Type B pancreatic cell (in vitro differentiated cells): ENCODE measurements at regions not wholly inside any gene's neighbourhood (a gene's known extent, or its start where the extent isn't known, plus 50 kb on each side); places are given as distances from the start of the nearest gene placed in this dataset.

ENCODE experiments used
- DNase-seq: peaks from one replicate; pipeline ENCODE4 v3.0.0; 2021; ENCODE audit warnings: mixed read lengths; ENCODE audit not compliant: unreplicated experiment; ENCODE audit errors: extremely low spot score
- H3K27ac Mint-ChIP-seq: 2 replicates; pipeline ENCODE4 v1.8.0; 2021; ENCODE audit warnings: mild to moderate bottlenecking, mixed read lengths
- H3K27me3 Mint-ChIP-seq: 2 replicates; pipeline ENCODE4 v1.8.0; 2021; ENCODE audit warnings: mixed read lengths
- H3K36me3 Mint-ChIP-seq: 2 replicates; pipeline ENCODE4 v1.8.0; 2021; ENCODE audit warnings: mixed read lengths
- H3K4me1 Mint-ChIP-seq: one replicate; pipeline ENCODE4 v1.8.0; 2021; ENCODE audit warnings: mixed read lengths; ENCODE audit not compliant: unreplicated experiment
- H3K4me3 Mint-ChIP-seq: 2 replicates; pipeline ENCODE4 v1.8.0; 2021; ENCODE audit warnings: mild to moderate bottlenecking, mixed read lengths
- H3K9me3 Mint-ChIP-seq: 2 replicates; pipeline ENCODE4 v1.8.0; 2021; ENCODE audit warnings: mixed read lengths
- TF ChIP-seq, protein P1 (sequence below): fragments of 200-600 bp; sonication (generic); conservative IDR thresholded peaks from 2 replicates; pipeline ENCODE4 v1.5.0; 2021; ENCODE audit warnings: antibody characterized with exemption, mild to moderate bottlenecking

DNA sequence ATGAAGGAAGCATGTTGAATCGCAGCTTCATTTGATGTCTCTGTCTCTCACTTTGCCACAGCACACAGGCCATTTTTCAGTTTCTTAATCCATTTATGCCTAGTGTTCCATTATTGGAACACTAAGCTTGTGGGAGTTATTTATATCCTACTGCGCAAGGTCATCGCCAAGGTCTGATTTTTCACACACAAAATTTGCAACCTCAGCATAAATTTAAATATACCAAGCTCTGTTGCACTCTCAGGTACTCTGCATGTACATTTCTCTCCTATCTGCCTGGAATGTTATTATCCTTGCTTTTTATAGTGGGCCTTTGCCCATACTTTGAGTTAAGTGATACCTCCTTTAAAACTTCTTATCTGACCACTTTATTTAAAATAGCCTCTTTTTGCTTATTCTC is 519.2 kb upstream of the TOM1L1 start:
- Mint-ChIP-seq H3K4me3 (no peak overlapping the region), H3K36me3 (no peaks in the 10 kb centered on the region), H3K27me3 (peaks cover 4% of the 10 kb centered on the region), H3K4me1 (no peaks in the 10 kb centered on the region), H3K9me3 (no peaks in the 10 kb centered on the region), H3K27ac (no peak overlapping the region)
- DNase-seq = no peak
- TF ChIP-seq, protein P1, sequence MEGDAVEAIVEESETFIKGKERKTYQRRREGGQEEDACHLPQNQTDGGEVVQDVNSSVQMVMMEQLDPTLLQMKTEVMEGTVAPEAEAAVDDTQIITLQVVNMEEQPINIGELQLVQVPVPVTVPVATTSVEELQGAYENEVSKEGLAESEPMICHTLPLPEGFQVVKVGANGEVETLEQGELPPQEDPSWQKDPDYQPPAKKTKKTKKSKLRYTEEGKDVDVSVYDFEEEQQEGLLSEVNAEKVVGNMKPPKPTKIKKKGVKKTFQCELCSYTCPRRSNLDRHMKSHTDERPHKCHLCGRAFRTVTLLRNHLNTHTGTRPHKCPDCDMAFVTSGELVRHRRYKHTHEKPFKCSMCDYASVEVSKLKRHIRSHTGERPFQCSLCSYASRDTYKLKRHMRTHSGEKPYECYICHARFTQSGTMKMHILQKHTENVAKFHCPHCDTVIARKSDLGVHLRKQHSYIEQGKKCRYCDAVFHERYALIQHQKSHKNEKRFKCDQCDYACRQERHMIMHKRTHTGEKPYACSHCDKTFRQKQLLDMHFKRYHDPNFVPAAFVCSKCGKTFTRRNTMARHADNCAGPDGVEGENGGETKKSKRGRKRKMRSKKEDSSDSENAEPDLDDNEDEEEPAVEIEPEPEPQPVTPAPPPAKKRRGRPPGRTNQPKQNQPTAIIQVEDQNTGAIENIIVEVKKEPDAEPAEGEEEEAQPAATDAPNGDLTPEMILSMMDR = no peak

DNA sequence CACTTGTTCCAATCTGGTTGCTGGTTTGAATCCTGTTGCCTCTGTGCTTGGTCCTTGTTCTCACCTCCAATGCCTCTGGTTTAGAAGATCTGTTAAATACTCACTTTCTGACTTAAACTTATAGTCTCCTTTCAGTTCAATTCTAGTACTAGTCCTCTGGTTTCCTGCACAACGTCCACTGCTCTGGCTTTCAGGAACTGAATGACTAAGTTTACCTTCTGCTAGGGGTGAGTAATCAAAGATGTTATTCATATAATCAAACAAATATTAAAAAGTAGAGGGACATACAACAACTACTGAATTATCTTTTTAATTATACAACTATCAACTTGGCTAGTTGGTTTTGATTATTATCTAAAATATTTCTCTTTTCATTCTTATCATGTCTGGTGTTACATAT is 496.4 kb upstream of the TOM1L1 start:
- no peak overlapping the region for H3K27ac Mint-ChIP-seq
- no peak for DNase-seq
- no peaks in the 10 kb centered on the region for H3K4me1 Mint-ChIP-seq
- H3K27me3 Mint-ChIP-seq = no peaks in the 10 kb centered on the region
- TF ChIP-seq, protein P1 = no peak
- no peaks in the 10 kb centered on the region for H3K36me3 Mint-ChIP-seq
- no peaks in the 10 kb centered on the region for H3K9me3 Mint-ChIP-seq
- H3K4me3 Mint-ChIP-seq = no peak overlapping the region

DNA sequence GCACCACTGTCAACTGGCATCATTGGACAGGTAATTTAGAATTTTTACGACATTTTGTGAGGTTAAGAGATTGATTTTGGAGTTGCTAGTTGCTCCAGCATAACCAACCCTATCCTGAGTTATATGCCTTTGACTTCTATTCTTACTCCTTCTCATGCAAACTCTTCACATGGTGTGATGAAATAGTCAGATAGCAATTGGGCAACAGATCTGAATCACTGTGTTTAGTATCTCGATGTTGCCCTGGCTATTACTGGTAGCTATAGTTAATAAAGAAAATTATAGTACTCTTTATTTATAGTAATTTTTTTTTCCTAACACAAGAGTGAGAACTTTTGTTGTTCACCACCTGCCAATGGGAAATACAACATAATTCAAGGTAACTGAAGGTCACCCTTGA is 494.8 kb upstream of the TOM1L1 start:
- no peak for DNase-seq
- H3K4me1 Mint-ChIP-seq = no peaks in the 10 kb centered on the region
- no peak overlapping the region for H3K4me3 Mint-ChIP-seq
- no peaks in the 10 kb centered on the region for H3K9me3 Mint-ChIP-seq
- no peak overlapping the region for H3K27ac Mint-ChIP-seq
- no peaks in the 10 kb centered on the region for H3K36me3 Mint-ChIP-seq
- TF ChIP-seq, protein P1 = no peak
- H3K27me3 Mint-ChIP-seq = no peaks in the 10 kb centered on the region

DNA sequence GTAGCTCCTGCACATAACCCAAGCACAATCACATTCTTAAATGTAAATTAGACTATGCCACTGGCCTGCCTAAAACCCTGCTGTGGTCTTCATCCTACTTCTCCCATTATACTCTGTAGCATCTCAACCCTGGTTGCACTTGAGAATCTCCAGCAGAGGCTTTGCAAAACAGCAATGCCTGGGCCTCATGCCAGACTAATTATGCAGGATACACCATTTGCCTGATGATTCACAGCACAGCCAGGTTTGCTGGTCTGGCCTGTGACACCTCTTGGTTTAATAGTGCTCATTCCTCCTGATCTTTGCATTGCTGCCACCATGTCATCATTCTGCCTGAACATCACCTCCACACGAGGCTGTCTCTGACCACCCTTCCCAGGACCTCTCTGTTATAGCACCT is 491.9 kb upstream of the TOM1L1 start:
- no peak overlapping the region for H3K4me3 Mint-ChIP-seq
- no peaks in the 10 kb centered on the region for H3K36me3 Mint-ChIP-seq
- H3K27ac Mint-ChIP-seq = no peak overlapping the region
- no peaks in the 10 kb centered on the region for H3K4me1 Mint-ChIP-seq
- no peak for DNase-seq
- TF ChIP-seq, protein P1 = no peak
- H3K27me3 Mint-ChIP-seq = no peaks in the 10 kb centered on the region
- no peaks in the 10 kb centered on the region for H3K9me3 Mint-ChIP-seq

DNA sequence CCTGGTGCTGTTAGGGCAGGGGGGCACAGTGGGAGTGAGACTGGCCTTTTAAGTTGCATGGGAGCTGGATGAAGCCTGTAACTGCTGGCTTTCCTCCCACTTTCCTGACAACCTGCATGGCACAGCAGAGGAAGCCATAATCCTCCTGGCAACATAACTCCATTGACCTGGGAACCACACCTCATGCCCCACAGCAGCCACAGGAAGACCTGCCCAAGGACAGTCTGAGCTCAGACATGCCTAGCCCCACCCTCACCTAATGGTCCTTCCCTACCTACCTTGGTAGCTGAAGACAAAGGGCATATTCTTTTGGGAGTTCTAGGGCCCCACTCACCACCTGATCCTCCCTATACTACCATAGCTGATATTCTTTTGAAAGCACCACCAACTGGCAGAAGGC is 482.2 kb upstream of the TOM1L1 start:
- H3K4me1 Mint-ChIP-seq = no peaks in the 10 kb centered on the region
- TF ChIP-seq, protein P1 = no peak
- H3K36me3 Mint-ChIP-seq = no peaks in the 10 kb centered on the region
- H3K4me3 Mint-ChIP-seq = no peak overlapping the region
- no peak overlapping the region for H3K27ac Mint-ChIP-seq
- peaks cover 10% of the 10 kb centered on the region for H3K9me3 Mint-ChIP-seq
- H3K27me3 Mint-ChIP-seq = no peaks in the 10 kb centered on the region
- DNase-seq = no peak

DNA sequence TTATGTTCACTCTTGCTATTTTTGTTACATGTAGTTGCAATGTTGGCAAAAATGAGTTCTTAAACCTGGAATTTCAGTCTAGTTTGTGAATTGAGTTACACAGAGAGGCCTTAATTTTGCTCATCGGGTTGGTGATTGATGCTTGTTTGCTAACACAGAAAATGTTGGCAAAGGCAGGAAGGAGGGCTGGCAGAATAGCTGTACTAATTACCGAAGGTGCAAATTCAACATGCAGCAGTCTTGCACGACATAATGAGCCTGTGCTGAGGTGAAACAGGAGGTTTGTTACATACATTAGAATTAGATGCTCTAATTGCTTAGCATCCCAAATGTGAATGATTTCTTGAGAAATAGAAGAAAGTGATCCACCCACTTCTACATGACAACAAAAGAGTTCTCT is 475.0 kb upstream of the TOM1L1 start:
- DNase-seq = no peak
- no peaks in the 10 kb centered on the region for H3K9me3 Mint-ChIP-seq
- H3K27ac Mint-ChIP-seq = no peak overlapping the region
- TF ChIP-seq, protein P1 = no peak
- peaks cover 4% of the 10 kb centered on the region for H3K27me3 Mint-ChIP-seq
- no peaks in the 10 kb centered on the region for H3K36me3 Mint-ChIP-seq
- H3K4me3 Mint-ChIP-seq = no peak overlapping the region
- no peaks in the 10 kb centered on the region for H3K4me1 Mint-ChIP-seq
